ENCODE measurements at regions not wholly inside any gene's neighbourhood (a gene's known extent, or its start where the extent isn't known, plus 50 kb on each side); places are given as distances from the start of the nearest gene placed in this dataset.

DNA sequence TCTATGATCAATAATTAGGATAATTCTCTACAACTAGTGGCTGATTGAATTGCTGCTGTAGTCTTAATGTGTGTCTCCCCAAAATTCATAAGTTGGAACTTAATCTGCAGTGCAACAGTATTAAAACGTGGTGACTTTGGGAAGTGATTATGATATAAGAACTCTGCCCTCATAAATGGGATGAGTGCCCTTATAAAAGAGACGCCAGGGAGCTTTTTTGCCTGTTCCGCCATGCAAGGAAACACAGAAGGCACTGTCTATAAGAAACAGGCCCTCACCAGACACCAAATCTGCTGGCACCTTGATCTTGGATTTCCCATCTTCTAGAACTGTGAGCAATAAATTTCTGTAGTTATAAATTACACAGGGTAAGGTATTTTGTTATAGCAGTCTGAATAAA lies 161.0 kb downstream of the ALX1 start:
- H3K79me2 ChIP-seq (ENCODE audit: insufficient read depth, low read length): no peaks in the 10 kb centered on the region
- H3K4me3 ChIP-seq (ENCODE audit: low read depth, low read length, poor library complexity, severe bottlenecking): no peak overlapping the region
- H3K4me1 ChIP-seq (ENCODE audit: insufficient read depth, low read length, severe bottlenecking): no peaks in the 10 kb centered on the region
- no peaks in the 10 kb centered on the region for H3F3A ChIP-seq (ENCODE audit: insufficient read depth, low read length)
- H3K36me3 ChIP-seq (ENCODE audit: insufficient read depth, low read length): no peaks in the 10 kb centered on the region
- H3K27me3 ChIP-seq (ENCODE audit: insufficient read depth, low read length): no peaks in the 10 kb centered on the region
- H3K9me2 ChIP-seq (ENCODE audit: low read depth, low read length): no peaks in the 10 kb centered on the region
- no peak overlapping the region for H3K9ac ChIP-seq (ENCODE audit: low read length)
- no peak overlapping the region for H3K27ac ChIP-seq (ENCODE audit: low read depth, low read length, poor library complexity, severe bottlenecking)
- H3K9me3 ChIP-seq (ENCODE audit: low read length): no peaks in the 10 kb centered on the region
- H2AFZ ChIP-seq (ENCODE audit: low read length): no peak overlapping the region
- no peak overlapping the region for H3K4me2 ChIP-seq (ENCODE audit: low read length)
- H4K20me1 ChIP-seq (ENCODE audit: insufficient read depth, low read length): no peaks in the 10 kb centered on the region
- TF ChIP-seq CTCF (IDR thresholded peaks at IDR 0.05; ENCODE audit: low read length): no peak
- no peak for TF ChIP-seq EZH2 (IDR thresholded peaks at IDR 0.05; ENCODE audit: borderline replicate concordance, low read length)

- H3K79me2 ChIP-seq (ENCODE audit: insufficient read depth, low read length): no peaks in the 10 kb centered on the region
- no peak overlapping the region for H3K4me2 ChIP-seq (ENCODE audit: low read length)
- no peak overlapping the region for H3K27ac ChIP-seq (ENCODE audit: low read depth, low read length, poor library complexity, severe bottlenecking)
- H3K36me3 ChIP-seq (ENCODE audit: insufficient read depth, low read length): no peaks in the 10 kb centered on the region
- no peaks in the 10 kb centered on the region for H4K20me1 ChIP-seq (ENCODE audit: insufficient read depth, low read length)
- H3F3A ChIP-seq (ENCODE audit: insufficient read depth, low read length): no peaks in the 10 kb centered on the region
- no peak overlapping the region for H3K4me3 ChIP-seq (ENCODE audit: low read depth, low read length, poor library complexity, severe bottlenecking)
- no peak for TF ChIP-seq EZH2 (IDR thresholded peaks at IDR 0.05; ENCODE audit: borderline replicate concordance, low read length)
- no peaks in the 10 kb centered on the region for H3K4me1 ChIP-seq (ENCODE audit: insufficient read depth, low read length, severe bottlenecking)
- no peak overlapping the region for H2AFZ ChIP-seq (ENCODE audit: low read length)
- no peaks in the 10 kb centered on the region for H3K9me2 ChIP-seq (ENCODE audit: low read depth, low read length)
- no peaks in the 10 kb centered on the region for H3K9me3 ChIP-seq (ENCODE audit: low read length)
- H3K27me3 ChIP-seq (ENCODE audit: insufficient read depth, low read length): no peaks in the 10 kb centered on the region
- no peak overlapping the region for H3K9ac ChIP-seq (ENCODE audit: low read length)
These were observed 161.7 kb downstream of the ALX1 start for GRCh38 chr12:85441741-85442140.

DNA sequence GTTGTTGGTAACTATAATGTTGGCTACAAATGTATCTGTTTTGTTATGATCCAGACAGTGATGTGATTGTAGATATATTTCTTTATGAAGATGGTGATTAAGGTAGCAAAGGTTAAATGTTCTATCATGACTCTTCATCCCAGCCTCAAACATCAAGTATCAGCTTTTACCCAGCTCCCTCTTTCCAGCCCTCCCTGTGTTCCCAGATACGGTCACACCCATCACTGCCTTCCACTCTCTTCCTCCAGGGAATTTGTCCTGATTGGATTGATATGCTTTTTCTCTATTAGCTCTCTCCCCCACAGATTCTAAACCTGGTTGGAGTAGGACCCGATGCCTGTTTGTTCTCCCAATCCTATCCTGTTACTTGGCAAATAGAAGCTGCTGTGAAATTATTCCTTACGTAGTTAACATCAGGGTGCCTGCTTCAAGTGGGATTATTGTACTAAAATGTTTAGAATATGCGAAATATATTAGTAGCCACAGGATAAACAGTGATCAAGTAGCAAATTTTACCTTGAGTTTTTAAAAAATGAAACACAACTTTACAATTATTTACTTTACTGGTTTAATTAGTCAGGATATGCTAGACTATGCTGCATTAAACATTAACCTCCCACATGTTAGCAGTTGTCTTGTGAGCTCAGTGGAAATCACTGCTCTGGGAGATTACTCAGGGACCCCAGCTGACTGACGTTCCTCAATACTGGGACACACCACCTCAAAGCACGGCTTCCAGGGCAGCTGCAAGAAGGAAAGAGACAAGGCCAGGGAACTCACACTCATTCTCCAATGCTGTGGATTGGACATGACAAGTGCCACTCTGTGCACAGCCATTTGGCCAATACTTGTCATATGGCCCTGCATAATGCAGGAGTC lies 165.3 kb downstream of the ALX1 start:
- H3K79me2 ChIP-seq (ENCODE audit: insufficient read depth, low read length): no peaks in the 10 kb centered on the region
- no peak overlapping the region for H3K4me2 ChIP-seq (ENCODE audit: low read length)
- H3K27me3 ChIP-seq (ENCODE audit: insufficient read depth, low read length): no peaks in the 10 kb centered on the region
- H3K4me1 ChIP-seq (ENCODE audit: insufficient read depth, low read length, severe bottlenecking): no peaks in the 10 kb centered on the region
- no peaks in the 10 kb centered on the region for H4K20me1 ChIP-seq (ENCODE audit: insufficient read depth, low read length)
- H3K36me3 ChIP-seq (ENCODE audit: insufficient read depth, low read length): no peaks in the 10 kb centered on the region
- no peak overlapping the region for H3K4me3 ChIP-seq (ENCODE audit: low read depth, low read length, poor library complexity, severe bottlenecking)
- H3K27ac ChIP-seq (ENCODE audit: low read depth, low read length, poor library complexity, severe bottlenecking): no peak overlapping the region
- TF ChIP-seq CTCF (IDR thresholded peaks at IDR 0.05; ENCODE audit: low read length): no peak
- no peak overlapping the region for H2AFZ ChIP-seq (ENCODE audit: low read length)
- H3F3A ChIP-seq (ENCODE audit: insufficient read depth, low read length): no peaks in the 10 kb centered on the region
- no peak overlapping the region for H3K9ac ChIP-seq (ENCODE audit: low read length)
- no peaks in the 10 kb centered on the region for H3K9me2 ChIP-seq (ENCODE audit: low read depth, low read length)
- H3K9me3 ChIP-seq (ENCODE audit: low read length): no peaks in the 10 kb centered on the region

DNA sequence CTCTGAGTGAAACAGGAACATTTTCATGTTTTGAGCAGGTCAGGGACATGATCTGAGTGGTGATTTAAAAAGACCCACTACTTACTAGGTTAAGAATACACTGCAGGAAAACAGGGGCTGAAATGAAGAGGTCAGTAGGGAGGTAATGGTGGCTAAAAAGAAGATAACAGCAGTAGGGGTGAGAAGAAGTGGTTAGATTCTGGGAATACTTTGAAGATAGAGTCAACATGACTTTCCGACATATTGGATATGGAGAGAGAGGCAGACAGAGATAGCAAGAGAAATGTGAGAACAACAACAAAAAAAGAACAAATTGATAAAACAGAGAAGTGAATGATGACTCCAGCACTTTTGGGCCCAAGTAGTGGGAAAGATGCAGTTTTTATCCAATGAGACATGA lies 168.0 kb downstream of the ALX1 start:
- Histone ChIP-seq H3K27me3 (ENCODE audit: insufficient read depth, low read length) (no peaks in the 10 kb centered on the region), H3K9me2 (ENCODE audit: low read depth, low read length) (no peaks in the 10 kb centered on the region), H3K4me3 (ENCODE audit: low read depth, low read length, poor library complexity, severe bottlenecking) (no peak overlapping the region), H3K9me3 (ENCODE audit: low read length) (no peaks in the 10 kb centered on the region), H3K4me1 (ENCODE audit: insufficient read depth, low read length, severe bottlenecking) (no peaks in the 10 kb centered on the region), H4K20me1 (ENCODE audit: insufficient read depth, low read length) (no peaks in the 10 kb centered on the region), H3K4me2 (ENCODE audit: low read length) (no peak overlapping the region), H3K79me2 (ENCODE audit: insufficient read depth, low read length) (no peaks in the 10 kb centered on the region), H3K36me3 (ENCODE audit: insufficient read depth, low read length) (no peaks in the 10 kb centered on the region), H2AFZ (ENCODE audit: low read length) (no peak overlapping the region), H3F3A (ENCODE audit: insufficient read depth, low read length) (no peaks in the 10 kb centered on the region), H3K9ac (ENCODE audit: low read length) (no peak overlapping the region), H3K27ac (ENCODE audit: low read depth, low read length, poor library complexity, severe bottlenecking) (no peak overlapping the region)
- no peak for TF ChIP-seq EZH2 (IDR thresholded peaks at IDR 0.05; ENCODE audit: borderline replicate concordance, low read length)
